GM06990 (cell line): ENCODE measurements at regions not wholly inside any gene's neighbourhood (a gene's known extent, or its start where the extent isn't known, plus 50 kb on each side); places are given as distances from the start of the nearest gene placed in this dataset.

Experiments used
- DNase-seq: peaks from one replicate; pipeline ENCODE4 v3.0.0-alpha.2; 2011; ENCODE audit not compliant: insufficient read length; ENCODE audit errors: extremely low read depth
- H3K27me3 ChIP-seq: replicated peaks from 2 replicates; pipeline ENCODE4 v1.6.0; 2011; ENCODE audit warnings: low read length; ENCODE audit not compliant: control insufficient read depth, insufficient read depth
- H3K36me3 ChIP-seq: 2 replicates; pipeline ENCODE4 v1.5.1; 2011; ENCODE audit warnings: low read length; ENCODE audit not compliant: control insufficient read depth, insufficient read depth
- H3K4me3 ChIP-seq: replicated peaks from 2 replicates; pipeline ENCODE4 v1.5.1; 2011; ENCODE audit warnings: low read depth, mild to moderate bottlenecking, control low read depth, low read length
- CTCF ChIP-seq: IDR thresholded peaks from 2 replicates; pipeline ENCODE4 v1.5.1; 2011; ENCODE audit warnings: low read length, control low read depth, mild to moderate bottlenecking, inconsistent platforms; ENCODE audit not compliant: insufficient read depth, poor library complexity, severe bottlenecking

GRCh38 chr3:42019144-42019952 is 57.4 kb upstream of the ULK4 start:
- DNase-seq, result no peak
- Histone ChIP-seq H3K27me3 (no peaks in the 10 kb centered on the region), H3K4me3 (no peak overlapping the region), H3K36me3 (no peaks in the 10 kb centered on the region; the same call in 1 of the 2 replicates)
- no peak for TF ChIP-seq CTCF

GRCh38 chr3:42014921-42015533 is 53.1 kb upstream of the ULK4 start:
- TF ChIP-seq CTCF, result no peak
- DNase-seq, result peak; percentile 47
- H3K27me3 ChIP-seq, result no peaks in the 10 kb centered on the region
- no peaks in the 10 kb centered on the region; the same call in 1 of the 2 replicates for H3K36me3 ChIP-seq
- peak overlapping the region; percentile 87 for H3K4me3 ChIP-seq

GRCh38 chr3:42014458-42014920 is 52.6 kb upstream of the ULK4 start:
- Histone ChIP-seq H3K36me3 (no peaks in the 10 kb centered on the region; the same call in 1 of the 2 replicates), H3K27me3 (no peaks in the 10 kb centered on the region), H3K4me3 (peak overlapping the region; percentile 87)
- peak; percentile 24 for DNase-seq
- TF ChIP-seq CTCF, result no peak

- peak; percentile 65 for DNase-seq
- Histone ChIP-seq H3K36me3 (no peaks in the 10 kb centered on the region), H3K27me3 (no peaks in the 10 kb centered on the region), H3K4me3 (peak overlapping the region; percentile 87)
- no peak for TF ChIP-seq CTCF
Observed at GRCh38 chr3:42013691-42014457, 52.0 kb upstream of the ULK4 start.

GRCh38 chr3:42012935-42013690 is 51.2 kb upstream of the ULK4 start:
- H3K36me3 ChIP-seq, result no peaks in the 10 kb centered on the region
- TF ChIP-seq CTCF, result no peak
- DNase-seq, result peak; percentile 90
- H3K27me3 ChIP-seq, result no peaks in the 10 kb centered on the region
- peak overlapping the region; percentile 87 for H3K4me3 ChIP-seq
